ENCODE measurements at regions not wholly inside any gene's neighbourhood (a gene's known extent, or its start where the extent isn't known, plus 50 kb on each side); places are given as distances from the start of the nearest gene placed in this dataset.

GRCh38 chr4:10197952-10198351 is 81.4 kb upstream of the WDR1 start:
- DNase-seq (ENCODE audit: low spot score), result no peak
- Mint-ChIP-seq H3K9me3 (ENCODE audit: low read depth) (no peaks in the 10 kb centered on the region), H3K4me3 (ENCODE audit: unreplicated experiment) (no peak overlapping the region), H3K4me1 (ENCODE audit: low read depth) (no peaks in the 10 kb centered on the region), H3K36me3 (ENCODE audit: low read depth) (no peaks in the 10 kb centered on the region), H3K27me3 (ENCODE audit: low read depth) (peaks cover 13% of the 10 kb centered on the region), H3K27ac (ENCODE audit: unreplicated experiment) (no peak overlapping the region)
- TF ChIP-seq, protein P1, sequence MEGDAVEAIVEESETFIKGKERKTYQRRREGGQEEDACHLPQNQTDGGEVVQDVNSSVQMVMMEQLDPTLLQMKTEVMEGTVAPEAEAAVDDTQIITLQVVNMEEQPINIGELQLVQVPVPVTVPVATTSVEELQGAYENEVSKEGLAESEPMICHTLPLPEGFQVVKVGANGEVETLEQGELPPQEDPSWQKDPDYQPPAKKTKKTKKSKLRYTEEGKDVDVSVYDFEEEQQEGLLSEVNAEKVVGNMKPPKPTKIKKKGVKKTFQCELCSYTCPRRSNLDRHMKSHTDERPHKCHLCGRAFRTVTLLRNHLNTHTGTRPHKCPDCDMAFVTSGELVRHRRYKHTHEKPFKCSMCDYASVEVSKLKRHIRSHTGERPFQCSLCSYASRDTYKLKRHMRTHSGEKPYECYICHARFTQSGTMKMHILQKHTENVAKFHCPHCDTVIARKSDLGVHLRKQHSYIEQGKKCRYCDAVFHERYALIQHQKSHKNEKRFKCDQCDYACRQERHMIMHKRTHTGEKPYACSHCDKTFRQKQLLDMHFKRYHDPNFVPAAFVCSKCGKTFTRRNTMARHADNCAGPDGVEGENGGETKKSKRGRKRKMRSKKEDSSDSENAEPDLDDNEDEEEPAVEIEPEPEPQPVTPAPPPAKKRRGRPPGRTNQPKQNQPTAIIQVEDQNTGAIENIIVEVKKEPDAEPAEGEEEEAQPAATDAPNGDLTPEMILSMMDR (IDR thresholded peaks at IDR 0.05), result no peak

DNA sequence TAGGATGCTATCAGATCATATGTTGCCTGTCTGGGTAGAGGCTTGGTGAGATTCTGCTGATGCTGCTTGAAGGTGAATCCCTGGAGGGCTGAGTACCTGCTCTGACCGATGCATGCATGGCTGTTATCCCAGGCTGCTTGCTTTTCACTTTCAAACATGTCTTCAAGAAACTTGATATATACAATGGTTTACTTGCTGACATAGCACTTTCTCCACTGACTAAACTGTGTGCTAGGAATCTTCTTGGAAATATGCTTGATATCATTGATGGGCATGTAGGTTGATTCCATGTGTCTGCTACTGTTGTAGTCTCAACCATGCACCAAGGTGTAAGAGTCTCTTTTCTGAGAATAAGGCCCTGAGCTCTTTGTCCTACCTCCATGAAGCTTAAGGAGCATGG is 79.6 kb upstream of the WDR1 start:
- no peak overlapping the region for H3K4me3 Mint-ChIP-seq (ENCODE audit: unreplicated experiment)

GRCh38 chr4:10192331-10192730 is 75.7 kb upstream of the WDR1 start:
- no peaks in the 10 kb centered on the region for H3K36me3 Mint-ChIP-seq (ENCODE audit: low read depth)
- DNase-seq (ENCODE audit: low spot score), result no peak
- H3K27me3 Mint-ChIP-seq (ENCODE audit: low read depth), result peaks cover 21% of the 10 kb centered on the region
- H3K4me3 Mint-ChIP-seq (ENCODE audit: unreplicated experiment), result no peak overlapping the region
- no peak overlapping the region for H3K27ac Mint-ChIP-seq (ENCODE audit: unreplicated experiment)
- TF ChIP-seq, protein P1 (IDR thresholded peaks at IDR 0.05), result no peak
- H3K9me3 Mint-ChIP-seq (ENCODE audit: low read depth), result no peaks in the 10 kb centered on the region
- H3K4me1 Mint-ChIP-seq (ENCODE audit: low read depth), result no peaks in the 10 kb centered on the region

More for the DNA sequence above, 79.6 kb upstream of the WDR1 start:
- Mint-ChIP-seq H3K27ac (ENCODE audit: unreplicated experiment) (no peak overlapping the region), H3K27me3 (ENCODE audit: low read depth) (peaks cover 24% of the 10 kb centered on the region), H3K9me3 (ENCODE audit: low read depth) (no peaks in the 10 kb centered on the region), H3K36me3 (ENCODE audit: low read depth) (no peaks in the 10 kb centered on the region), H3K4me1 (ENCODE audit: low read depth) (no peaks in the 10 kb centered on the region)
- TF ChIP-seq, protein P1 (IDR thresholded peaks at IDR 0.05), result no peak
- DNase-seq (ENCODE audit: low spot score), result no peak

- Mint-ChIP-seq H3K4me3 (ENCODE audit: unreplicated experiment) (no peak overlapping the region), H3K36me3 (ENCODE audit: low read depth) (no peaks in the 10 kb centered on the region), H3K27me3 (ENCODE audit: low read depth) (peaks cover 24% of the 10 kb centered on the region), H3K27ac (ENCODE audit: unreplicated experiment) (no peak overlapping the region), H3K9me3 (ENCODE audit: low read depth) (no peaks in the 10 kb centered on the region), H3K4me1 (ENCODE audit: low read depth) (no peaks in the 10 kb centered on the region)
- TF ChIP-seq, protein P1 (IDR thresholded peaks at IDR 0.05), result no peak
- DNase-seq (ENCODE audit: low spot score), result no peak
Observed at GRCh38 chr4:10188400-10189004, 71.9 kb upstream of the WDR1 start.

GRCh38 chr4:10186228-10187214 is 69.9 kb upstream of the WDR1 start:
- Mint-ChIP-seq H3K36me3 (ENCODE audit: low read depth) (no peaks in the 10 kb centered on the region), H3K4me1 (ENCODE audit: low read depth) (no peaks in the 10 kb centered on the region), H3K4me3 (ENCODE audit: unreplicated experiment) (no peak overlapping the region), H3K27ac (ENCODE audit: unreplicated experiment) (no peak overlapping the region), H3K27me3 (ENCODE audit: low read depth) (peaks cover 11% of the 10 kb centered on the region), H3K9me3 (ENCODE audit: low read depth) (no peaks in the 10 kb centered on the region)
- TF ChIP-seq, protein P1 (IDR thresholded peaks at IDR 0.05), result peak; percentile 30
- no peak for DNase-seq (ENCODE audit: low spot score)

Data from chondrocyte (in vitro differentiated cells).